Glomerular visceral epithelial cell (primary cell): ENCODE measurements at regions not wholly inside any gene's neighbourhood (a gene's known extent, or its start where the extent isn't known, plus 50 kb on each side); places are given as distances from the start of the nearest gene placed in this dataset.

Experiments
- DNase-seq: peaks from one replicate; pipeline ENCODE4 v3.0.0-alpha.2; 2016; ENCODE audit errors: extremely low spot score

DNA sequence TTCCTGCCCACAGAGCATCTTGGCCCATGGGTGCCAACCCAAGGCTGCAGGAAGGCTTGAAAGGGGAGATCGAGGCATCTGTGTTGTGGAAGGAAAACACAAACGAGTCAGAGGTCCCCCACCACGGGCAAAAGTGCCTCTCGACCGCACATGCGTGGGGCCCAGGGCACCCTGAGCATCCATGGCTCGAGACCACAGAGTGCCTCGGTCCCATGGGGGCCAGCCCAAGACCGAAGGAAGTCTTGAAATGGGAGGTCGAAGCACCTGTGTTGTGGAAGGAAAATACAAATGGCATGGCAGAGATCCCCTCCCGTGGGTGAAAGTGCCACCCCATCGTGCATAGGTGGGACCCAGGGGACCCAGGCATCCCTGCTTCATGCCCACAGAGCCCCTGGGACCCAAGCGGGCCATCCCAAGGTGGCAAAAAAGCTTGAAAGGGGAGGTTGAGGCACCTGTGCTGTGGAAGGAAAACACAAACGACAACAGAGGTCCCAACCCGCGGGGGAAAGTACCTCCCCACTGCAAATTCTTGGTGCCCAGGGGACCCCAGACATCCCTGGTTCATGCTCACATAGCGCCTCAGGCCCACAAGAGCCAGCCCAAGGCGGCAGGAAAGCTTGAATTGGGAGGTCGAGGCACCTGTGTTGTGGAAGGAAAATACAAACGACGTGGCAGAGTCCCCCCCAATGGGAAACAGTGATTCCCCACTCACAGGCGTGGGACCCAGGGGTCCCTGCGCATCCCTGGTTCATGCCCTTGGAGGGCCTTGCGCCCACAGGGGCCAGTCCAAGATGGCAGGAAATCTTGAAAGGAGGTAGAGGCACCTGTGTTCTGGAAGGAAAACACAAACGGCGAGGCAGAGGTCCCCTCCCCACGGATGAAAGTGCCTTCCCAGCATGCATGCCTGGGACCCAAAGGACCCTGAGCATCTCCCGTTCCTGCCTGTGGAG, 373.0 kb downstream of the ALG10 start:
- no peak for DNase-seq

DNA sequence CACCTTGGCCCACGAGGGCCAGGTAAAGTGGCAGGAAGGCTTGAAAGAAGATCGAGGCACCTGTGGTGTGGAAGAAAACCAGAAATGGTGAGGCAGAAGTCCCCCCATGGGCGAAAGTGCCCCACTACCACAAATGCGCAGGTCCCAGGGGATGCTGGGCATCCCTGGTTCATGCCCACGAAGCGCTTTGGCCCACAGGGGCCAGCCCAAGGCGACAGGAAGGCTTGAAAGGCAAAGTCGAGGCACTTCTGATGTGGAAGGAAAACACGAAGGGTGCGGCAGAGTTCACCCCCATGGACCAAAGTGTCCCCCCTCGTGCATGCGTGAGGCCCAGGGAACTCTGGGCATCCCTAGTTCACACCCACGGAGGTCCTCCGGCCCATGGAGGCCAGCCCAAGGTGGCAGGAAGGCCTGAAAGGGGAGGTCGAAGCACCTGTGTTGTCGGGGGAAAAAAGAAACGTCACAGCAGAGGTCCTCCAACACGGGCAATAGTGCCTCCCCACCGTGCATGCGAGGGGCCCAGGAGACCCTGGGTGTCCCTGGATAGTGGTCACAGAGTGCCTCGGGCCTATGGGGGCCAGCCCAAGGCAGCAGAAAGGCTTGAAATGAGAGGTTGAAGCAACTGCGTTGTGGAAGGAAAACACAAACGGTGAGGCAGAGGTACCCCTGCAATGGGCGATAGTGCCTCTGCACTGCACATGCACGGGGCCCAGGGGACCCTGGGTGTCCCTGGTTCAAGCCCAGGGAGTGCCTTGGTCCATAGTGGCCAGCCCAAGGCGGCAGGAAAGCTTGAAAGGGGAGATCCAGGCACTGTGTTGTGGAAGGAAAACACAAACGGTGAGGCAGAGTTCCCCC, 373.9 kb downstream of the ALG10 start:
- DNase-seq = no peak

DNA sequence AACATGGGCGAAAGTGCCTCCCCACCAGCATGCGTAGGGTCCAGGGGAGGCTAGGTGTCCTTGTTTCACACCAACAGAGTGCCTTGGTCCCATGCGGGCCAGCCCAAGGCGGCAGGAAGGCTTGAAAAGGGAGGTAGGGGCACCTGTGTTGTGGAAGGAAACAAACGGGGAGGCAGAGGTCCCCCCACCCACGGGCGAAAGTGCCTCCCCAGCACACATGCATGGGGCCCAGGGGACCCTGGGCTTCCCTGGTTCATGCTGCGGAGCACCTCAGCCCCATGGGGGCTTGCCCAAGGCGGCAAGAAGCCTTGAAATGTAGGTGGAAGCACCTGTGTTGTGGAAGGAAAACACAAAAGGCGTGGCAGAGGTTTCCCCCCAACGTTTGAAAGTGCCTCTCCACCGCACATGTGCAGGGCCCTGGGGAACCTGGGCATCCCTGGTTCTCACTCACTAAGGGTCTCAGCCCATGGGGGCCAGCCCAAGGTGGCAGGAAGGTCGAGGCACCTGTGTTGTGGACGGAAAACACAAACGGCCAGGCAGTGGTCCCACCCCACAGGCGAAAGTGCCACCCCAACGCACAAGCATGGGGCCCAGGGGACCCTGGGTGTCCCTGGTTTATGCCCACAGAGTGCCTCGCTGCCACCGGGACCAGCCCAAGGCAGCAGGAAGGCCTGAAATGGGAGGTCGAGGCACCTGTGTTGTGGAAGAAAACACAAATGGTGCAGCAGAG, 374.7 kb downstream of the ALG10 start:
- DNase-seq = no peak

- DNase-seq = no peak
Measured at GRCh38 chr12:34397591-34398365, 375.5 kb downstream of the ALG10 start.

GRCh38 chr12:34398366-34398705, 376.0 kb downstream of the ALG10 start:
- DNase-seq = no peak

GRCh38 chr12:34398706-34399630, 376.7 kb downstream of the ALG10 start:
- DNase-seq = no peak

GRCh38 chr12:34399631-34400410, 377.5 kb downstream of the ALG10 start:
- no peak for DNase-seq

- DNase-seq = no peak
Measured at GRCh38 chr12:34400411-34400881, 378.1 kb downstream of the ALG10 start.

- no peak for DNase-seq
Measured at GRCh38 chr12:34400986-34401658, 378.8 kb downstream of the ALG10 start.

DNA sequence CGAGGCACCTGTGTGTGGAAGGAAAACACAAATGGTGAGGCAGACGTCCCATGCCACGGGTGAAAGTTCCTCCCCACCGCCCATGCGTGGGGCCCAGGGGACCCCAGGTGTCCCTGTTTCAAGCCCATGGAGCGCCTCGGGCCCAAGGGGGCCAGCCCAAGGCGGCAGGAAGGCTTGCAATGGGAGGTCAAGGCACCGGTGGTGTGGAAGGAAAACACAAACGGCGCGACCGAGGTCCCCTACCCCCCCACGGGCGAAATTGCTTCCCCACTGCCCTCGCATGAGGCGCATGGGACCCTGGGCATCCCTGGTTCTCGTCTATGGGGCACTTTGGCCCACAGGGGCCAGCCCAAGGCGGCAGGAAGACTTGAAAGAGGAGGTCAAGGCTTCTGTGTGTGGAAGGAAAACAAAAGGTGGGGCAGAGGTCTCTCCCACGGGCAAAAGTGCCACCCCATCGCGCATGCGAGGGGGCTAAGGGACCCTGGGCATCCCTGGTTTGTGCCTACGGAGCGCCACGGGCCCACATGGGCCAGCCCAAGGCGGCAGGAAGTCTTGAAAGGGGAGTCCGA, 379.4 kb downstream of the ALG10 start:
- no peak for DNase-seq

DNA sequence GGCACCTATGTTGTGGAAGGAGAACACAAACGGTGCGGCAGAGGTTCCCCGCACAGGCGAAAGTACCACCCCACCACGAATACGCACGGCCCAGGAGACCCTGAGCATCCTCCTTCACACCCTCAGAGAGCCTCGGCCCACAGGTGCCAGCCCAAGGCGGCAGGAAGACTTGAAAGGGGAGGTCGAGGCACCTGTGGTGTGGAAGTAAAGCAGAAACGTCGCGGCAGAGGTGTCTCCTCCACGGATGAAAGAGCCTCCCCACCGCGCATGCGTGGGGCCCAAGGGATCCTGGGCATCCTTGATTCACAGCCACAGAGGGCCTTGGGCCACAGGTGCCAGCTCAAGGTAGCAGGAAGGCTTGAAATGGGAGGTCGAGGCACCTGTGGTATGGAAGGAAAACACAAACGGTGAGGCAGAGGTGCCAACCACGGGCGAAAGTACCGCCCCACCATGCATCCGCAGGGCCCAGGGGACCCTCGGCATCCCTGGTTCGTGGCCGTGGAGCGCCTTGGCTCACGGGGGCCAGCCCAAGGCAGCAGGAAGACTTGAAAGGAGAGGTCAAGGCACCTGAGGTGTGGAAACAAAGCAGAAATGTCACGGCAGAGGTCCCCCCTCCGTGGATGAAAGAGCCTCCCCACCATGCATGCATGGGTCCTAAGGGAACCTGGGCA, 380.1 kb downstream of the ALG10 start:
- no peak for DNase-seq

DNA sequence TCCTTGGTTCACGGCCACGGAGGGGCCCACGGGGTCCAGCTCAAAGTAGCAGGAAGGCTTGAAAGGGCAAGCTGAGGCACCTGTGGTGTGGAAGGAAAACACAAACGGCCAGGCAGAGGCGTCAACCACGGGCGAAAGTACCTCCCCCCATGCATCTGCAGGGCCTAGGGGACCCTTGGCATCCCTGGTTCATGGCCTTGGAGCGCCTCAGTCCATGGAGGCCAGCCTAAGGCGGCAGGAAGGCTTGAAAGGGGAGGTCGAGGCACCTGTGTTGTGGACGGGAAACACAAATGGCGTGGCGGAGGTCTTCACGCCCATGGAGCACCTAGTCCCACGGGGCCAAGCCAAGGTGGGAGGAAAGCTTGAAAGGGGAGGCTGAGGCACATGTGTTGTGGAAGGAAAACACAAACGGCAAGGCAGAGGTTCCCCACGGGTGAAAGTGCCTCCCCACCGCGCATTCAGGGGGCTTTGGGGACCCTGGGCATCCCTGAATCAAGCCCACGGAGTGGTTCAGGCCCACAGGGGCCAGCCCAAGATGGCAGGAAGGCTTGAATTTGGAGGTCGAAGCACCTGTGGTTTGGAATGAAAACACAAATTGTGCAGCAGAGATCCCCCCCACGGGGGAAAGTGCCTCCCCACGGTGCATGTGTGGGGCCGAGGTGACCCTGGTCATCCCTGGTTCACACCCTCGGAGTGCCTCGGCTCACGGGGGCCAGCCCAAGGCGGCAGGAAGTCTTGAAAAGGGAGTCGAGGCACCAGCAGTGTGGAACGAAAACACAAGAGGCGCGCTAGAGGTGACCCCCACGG, 380.8 kb downstream of the ALG10 start:
- no peak for DNase-seq

- no peak for DNase-seq
Measured at GRCh38 chr12:34403706-34404376, 381.5 kb downstream of the ALG10 start.

GRCh38 chr12:34404377-34405285, 382.3 kb downstream of the ALG10 start:
- no peak for DNase-seq
